Lung (tissue), 11 donors: ENCODE measurements at regions not wholly inside any gene's neighbourhood (a gene's known extent, or its start where the extent isn't known, plus 50 kb on each side); places are given as distances from the start of the nearest gene placed in this dataset.

Experiments
- ATAC-seq: fragments of 200-7000 bp; cut with Tn5 transposase; one replicate; pipeline ENCODE4 v1.9.1; 2020; ENCODE audit warnings: moderate number of reproducible peaks; ENCODE audit not compliant: insufficient read depth, low FRiP score
- DNase-seq, 3 donors: peaks; one replicate each; pipeline ENCODE4 v3.0.0-alpha.2; 2013 to 2017
- H3K27ac ChIP-seq, 2 donors: one replicate each; pipeline ENCODE4 v1.5.1; 2013; ENCODE audit warnings: mild to moderate bottlenecking in 2 of 2, moderate library complexity in 2 of 2, control low read depth in 1 of 2, inconsistent platforms in 1 of 2, low read depth in 1 of 2, low read length in 1 of 2
- H3K27me3 ChIP-seq, 3 donors: one replicate each; pipeline ENCODE4 v1.5.1; 2013; ENCODE audit warnings: low read length in 2 of 3; ENCODE audit not compliant: control insufficient read depth in 3 of 3, insufficient read depth in 3 of 3
- H3K36me3 ChIP-seq, 4 donors: one replicate each; pipeline ENCODE4 v1.5.1; 2013; ENCODE audit warnings: low read length in 4 of 4, mild to moderate bottlenecking in 1 of 4, moderate library complexity in 1 of 4; ENCODE audit not compliant: control insufficient read depth in 4 of 4, insufficient read depth in 4 of 4
- H3K4me1 ChIP-seq, 5 donors: one replicate each; pipeline ENCODE4 v1.5.1; 2013; ENCODE audit warnings: low read length in 5 of 5, mild to moderate bottlenecking in 2 of 5, moderate library complexity in 1 of 5; ENCODE audit not compliant: control insufficient read depth in 5 of 5, insufficient read depth in 5 of 5
- H3K4me3 ChIP-seq: one replicate; pipeline ENCODE4 v1.5.1; 2013; ENCODE audit warnings: mild to moderate bottlenecking, control low read depth, moderate library complexity
- H3K9ac ChIP-seq, 2 donors: one replicate each; pipeline ENCODE4 v1.5.1; 2013; ENCODE audit warnings: low read length in 2 of 2, control low read depth in 1 of 2; ENCODE audit not compliant: insufficient read depth in 1 of 2
- H3K9me3 ChIP-seq, 4 donors: one replicate each; pipeline ENCODE4 v1.5.1; 2013; ENCODE audit warnings: low read length in 3 of 4, mild to moderate bottlenecking in 1 of 4, moderate library complexity in 1 of 4; ENCODE audit not compliant: control insufficient read depth in 4 of 4, insufficient read depth in 3 of 4
- WGBS, 2 donors: extraction: QIAGEN DNeasy Blood & Tissue Kit; methylation state at CpG; one replicate each; pipeline ENCODE4 v1.1.7; 2013; 5-methylcytosine and 5-hydroxymethylcytosine counted together
- TF ChIP-seq, protein P1 (sequence below): IDR thresholded peaks from 2 replicates; pipeline ENCODE4 v1.5.1; 2012; ENCODE audit warnings: mild to moderate bottlenecking; ENCODE audit errors: control extremely low read depth, extremely low read depth
- donor health status: control.
- donor health status: control.
- donor health status: Bipolar disorder and iron deficiency.
- donor health status: healthy.
- donor health status: DM: yes; HTN: yes; CAD: no.

GRCh38 chr1:58333511-58333910 is 213.0 kb downstream of the OMA1 start:
- peak in 2 of 3 donors; percentile 58 to 62 for DNase-seq
- 82 to 97% methylated on average over 1 of the region's 1 CpG for WGBS, 2 donors
- H3K36me3 ChIP-seq, result no peaks in the 10 kb centered on the region

DNA sequence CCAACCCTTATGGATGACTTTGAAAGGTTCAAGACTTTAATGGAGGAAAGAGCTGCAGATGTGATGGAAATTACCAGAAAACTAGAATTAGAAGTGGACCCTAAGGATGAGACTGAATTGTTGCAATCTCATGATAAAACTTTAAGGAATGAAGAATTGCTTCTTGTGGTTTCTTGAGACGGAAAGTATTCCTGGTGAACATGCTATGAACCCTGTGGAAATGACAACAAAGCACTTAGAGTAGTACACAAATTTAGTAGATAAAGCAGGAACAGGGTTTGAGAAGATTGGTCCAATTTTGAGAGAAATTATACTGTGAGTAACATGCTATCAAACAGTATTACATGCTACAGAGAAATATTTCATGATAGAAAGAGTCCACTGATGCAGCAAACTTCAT is 215.4 kb downstream of the OMA1 start:
- WGBS, 2 donors, result 90 to 93% methylated on average over 1 of the region's 1 CpG
- H3K27me3 ChIP-seq, result no peaks in the 10 kb centered on the region
- H3K9me3 ChIP-seq, result peaks cover 0 to 1% (median 0%) of the 10 kb centered on the region in 4 donors
- H3K4me1 ChIP-seq, result peaks cover 0 to 8% (median 0%) of the 10 kb centered on the region in 5 donors
- ATAC-seq (no peak), DNase-seq (no peak)
- no peak overlapping the region for H3K9ac ChIP-seq
- TF ChIP-seq, protein P1, sequence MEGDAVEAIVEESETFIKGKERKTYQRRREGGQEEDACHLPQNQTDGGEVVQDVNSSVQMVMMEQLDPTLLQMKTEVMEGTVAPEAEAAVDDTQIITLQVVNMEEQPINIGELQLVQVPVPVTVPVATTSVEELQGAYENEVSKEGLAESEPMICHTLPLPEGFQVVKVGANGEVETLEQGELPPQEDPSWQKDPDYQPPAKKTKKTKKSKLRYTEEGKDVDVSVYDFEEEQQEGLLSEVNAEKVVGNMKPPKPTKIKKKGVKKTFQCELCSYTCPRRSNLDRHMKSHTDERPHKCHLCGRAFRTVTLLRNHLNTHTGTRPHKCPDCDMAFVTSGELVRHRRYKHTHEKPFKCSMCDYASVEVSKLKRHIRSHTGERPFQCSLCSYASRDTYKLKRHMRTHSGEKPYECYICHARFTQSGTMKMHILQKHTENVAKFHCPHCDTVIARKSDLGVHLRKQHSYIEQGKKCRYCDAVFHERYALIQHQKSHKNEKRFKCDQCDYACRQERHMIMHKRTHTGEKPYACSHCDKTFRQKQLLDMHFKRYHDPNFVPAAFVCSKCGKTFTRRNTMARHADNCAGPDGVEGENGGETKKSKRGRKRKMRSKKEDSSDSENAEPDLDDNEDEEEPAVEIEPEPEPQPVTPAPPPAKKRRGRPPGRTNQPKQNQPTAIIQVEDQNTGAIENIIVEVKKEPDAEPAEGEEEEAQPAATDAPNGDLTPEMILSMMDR, result no peak
- no peak overlapping the region for H3K4me3 ChIP-seq
- H3K36me3 ChIP-seq, result no peaks in the 10 kb centered on the region
- no peak overlapping the region for H3K27ac ChIP-seq

More at GRCh38 chr1:58333511-58333910, 213.0 kb downstream of the OMA1 start:
- Histone ChIP-seq H3K9ac (no peak overlapping the region), H3K27ac (no peak overlapping the region), H3K9me3 (peaks cover 0 to 1% (median 0%) of the 10 kb centered on the region in 4 donors), H3K4me1 (peaks cover 0 to 8% (median 0%) of the 10 kb centered on the region in 5 donors), H3K27me3 (no peaks in the 10 kb centered on the region), H3K4me3 (no peak overlapping the region)
- TF ChIP-seq, protein P1, result no peak
- no peak for ATAC-seq

GRCh38 chr1:58325866-58326265 is 220.7 kb downstream of the OMA1 start:
- TF ChIP-seq, protein P1, result no peak
- Histone ChIP-seq H3K4me1 (no peaks in the 10 kb centered on the region), H3K9ac (no peak overlapping the region), H3K9me3 (peaks cover 0 to 5% (median 0%) of the 10 kb centered on the region in 4 donors), H3K27me3 (no peaks in the 10 kb centered on the region), H3K4me3 (no peak overlapping the region), H3K36me3 (no peaks in the 10 kb centered on the region), H3K27ac (no peak overlapping the region)
- 71 to 75% methylated on average over 6 of the region's 6 CpGs for WGBS, 2 donors
- no peak for DNase-seq
- no peak for ATAC-seq

GRCh38 chr1:58324558-58324957 is 222.0 kb downstream of the OMA1 start:
- no peaks in the 10 kb centered on the region for H3K4me1 ChIP-seq
- H3K27ac ChIP-seq, result no peak overlapping the region
- peaks cover 0 to 5% (median 0%) of the 10 kb centered on the region in 4 donors for H3K9me3 ChIP-seq
- WGBS, 2 donors, result 65 to 72% methylated on average over 2 of the region's 2 CpGs
- H3K9ac ChIP-seq, result no peak overlapping the region
- no peaks in the 10 kb centered on the region for H3K27me3 ChIP-seq
- TF ChIP-seq, protein P1, result no peak
- no peak overlapping the region for H3K4me3 ChIP-seq
- ATAC-seq (no peak), DNase-seq (no peak)
- H3K36me3 ChIP-seq, result no peaks in the 10 kb centered on the region
